ENCODE measurements at regions not wholly inside any gene's neighbourhood (a gene's known extent, or its start where the extent isn't known, plus 50 kb on each side); places are given as distances from the start of the nearest gene placed in this dataset.

- DNase-seq (ENCODE audit: extremely low spot score) = no peak
- no peaks in the 10 kb centered on the region for H3K4me1 ChIP-seq (ENCODE audit: insufficient read depth)
- no peak overlapping the region for H3K27ac ChIP-seq (ENCODE audit: low read depth)
- no peak overlapping the region for H3K4me3 ChIP-seq (ENCODE audit: low read depth, low read length)
- H3K36me3 ChIP-seq (ENCODE audit: insufficient read depth) = no peaks in the 10 kb centered on the region
- WGBS = 74% methylated on average over 2 of the region's 2 CpGs
These were observed 553.4 kb upstream of the POM121L12 start for GRCh38 chr7:52482076-52482475.

- no peaks in the 10 kb centered on the region for H3K36me3 ChIP-seq (ENCODE audit: insufficient read depth)
- H3K27ac ChIP-seq (ENCODE audit: low read depth) = no peak overlapping the region
- no peak overlapping the region for H3K4me3 ChIP-seq (ENCODE audit: low read depth, low read length)
- no peak for DNase-seq (ENCODE audit: extremely low spot score)
- WGBS = 67% methylated on average over 2 of the region's 2 CpGs
- H3K4me1 ChIP-seq (ENCODE audit: insufficient read depth) = no peaks in the 10 kb centered on the region
These were observed 553.9 kb upstream of the POM121L12 start for GRCh38 chr7:52481571-52481970.

- DNase-seq (ENCODE audit: extremely low spot score) = no peak
- no peaks in the 10 kb centered on the region for H3K36me3 ChIP-seq (ENCODE audit: insufficient read depth)
- no peak overlapping the region for H3K4me3 ChIP-seq (ENCODE audit: low read depth, low read length)
- no peak overlapping the region for H3K27ac ChIP-seq (ENCODE audit: low read depth)
- H3K4me1 ChIP-seq (ENCODE audit: insufficient read depth) = no peaks in the 10 kb centered on the region
These were observed 555.4 kb upstream of the POM121L12 start for GRCh38 chr7:52479990-52480389.

- Histone ChIP-seq H3K4me3 (ENCODE audit: low read depth, low read length) (no peak overlapping the region), H3K4me1 (ENCODE audit: insufficient read depth) (no peaks in the 10 kb centered on the region), H3K36me3 (ENCODE audit: insufficient read depth) (no peaks in the 10 kb centered on the region), H3K27ac (ENCODE audit: low read depth) (no peak overlapping the region)
- DNase-seq (ENCODE audit: extremely low spot score) = no peak
These were observed 560.3 kb upstream of the POM121L12 start for GRCh38 chr7:52475001-52475582.

- Histone ChIP-seq H3K4me1 (ENCODE audit: insufficient read depth) (no peaks in the 10 kb centered on the region), H3K4me3 (ENCODE audit: low read depth, low read length) (no peak overlapping the region), H3K27ac (ENCODE audit: low read depth) (no peak overlapping the region), H3K36me3 (ENCODE audit: insufficient read depth) (no peaks in the 10 kb centered on the region)
- 57% methylated on average over 1 of the region's 1 CpG for WGBS
- DNase-seq (ENCODE audit: extremely low spot score) = no peak
These were observed 561.7 kb upstream of the POM121L12 start for GRCh38 chr7:52473756-52474155.

GRCh38 chr7:52472006-52472620 is 563.3 kb upstream of the POM121L12 start:
- DNase-seq (ENCODE audit: extremely low spot score) = no peak
- WGBS = 75% methylated on average over 4 of the region's 4 CpGs
- Histone ChIP-seq H3K27ac (ENCODE audit: low read depth) (no peak overlapping the region), H3K4me3 (ENCODE audit: low read depth, low read length) (no peak overlapping the region), H3K4me1 (ENCODE audit: insufficient read depth) (no peaks in the 10 kb centered on the region), H3K36me3 (ENCODE audit: insufficient read depth) (no peaks in the 10 kb centered on the region)

GRCh38 chr7:52465216-52465615 is 570.2 kb upstream of the POM121L12 start:
- Histone ChIP-seq H3K4me3 (ENCODE audit: low read depth, low read length) (no peak overlapping the region), H3K36me3 (ENCODE audit: insufficient read depth) (no peaks in the 10 kb centered on the region), H3K4me1 (ENCODE audit: insufficient read depth) (no peaks in the 10 kb centered on the region), H3K27ac (ENCODE audit: low read depth) (no peak overlapping the region)
- no peak for DNase-seq (ENCODE audit: extremely low spot score)
- 97% methylated on average over 1 of the region's 1 CpG for WGBS

- H3K4me1 ChIP-seq (ENCODE audit: insufficient read depth) = no peaks in the 10 kb centered on the region
- no peaks in the 10 kb centered on the region for H3K36me3 ChIP-seq (ENCODE audit: insufficient read depth)
- WGBS = 81% methylated on average over 3 of the region's 3 CpGs
- no peak overlapping the region for H3K27ac ChIP-seq (ENCODE audit: low read depth)
- no peak for DNase-seq (ENCODE audit: extremely low spot score)
- H3K4me3 ChIP-seq (ENCODE audit: low read depth, low read length) = no peak overlapping the region
These were observed 572.1 kb upstream of the POM121L12 start for GRCh38 chr7:52463341-52463740.

- no peak overlapping the region for H3K27ac ChIP-seq (ENCODE audit: low read depth)
- DNase-seq (ENCODE audit: extremely low spot score) = no peak
- no peaks in the 10 kb centered on the region for H3K4me1 ChIP-seq (ENCODE audit: insufficient read depth)
- H3K4me3 ChIP-seq (ENCODE audit: low read depth, low read length) = no peak overlapping the region
- no peaks in the 10 kb centered on the region for H3K36me3 ChIP-seq (ENCODE audit: insufficient read depth)
- WGBS = 79% methylated on average over 3 of the region's 3 CpGs
These were observed 573.0 kb upstream of the POM121L12 start for GRCh38 chr7:52462474-52462873.

GRCh38 chr7:52455571-52455970 is 579.9 kb upstream of the POM121L12 start:
- 91% methylated on average over 8 of the region's 8 CpGs for WGBS
- Histone ChIP-seq H3K27ac (ENCODE audit: low read depth) (no peak overlapping the region), H3K36me3 (ENCODE audit: insufficient read depth) (no peaks in the 10 kb centered on the region), H3K4me1 (ENCODE audit: insufficient read depth) (no peaks in the 10 kb centered on the region), H3K4me3 (ENCODE audit: low read depth, low read length) (no peak overlapping the region)
- DNase-seq (ENCODE audit: extremely low spot score) = no peak

GRCh38 chr7:52450816-52451215 is 584.6 kb upstream of the POM121L12 start:
- no peaks in the 10 kb centered on the region for H3K4me1 ChIP-seq (ENCODE audit: insufficient read depth)
- H3K4me3 ChIP-seq (ENCODE audit: low read depth, low read length) = no peak overlapping the region
- DNase-seq (ENCODE audit: extremely low spot score) = no peak
- H3K27ac ChIP-seq (ENCODE audit: low read depth) = no peak overlapping the region
- WGBS = 60% methylated on average over 3 of the region's 3 CpGs
- no peaks in the 10 kb centered on the region for H3K36me3 ChIP-seq (ENCODE audit: insufficient read depth)

- 42% methylated on average over 3 of the region's 3 CpGs for WGBS
- H3K4me3 ChIP-seq (ENCODE audit: low read depth, low read length) = no peak overlapping the region
- no peak for DNase-seq (ENCODE audit: extremely low spot score)
- no peaks in the 10 kb centered on the region for H3K36me3 ChIP-seq (ENCODE audit: insufficient read depth)
- H3K4me1 ChIP-seq (ENCODE audit: insufficient read depth) = no peaks in the 10 kb centered on the region
- no peak overlapping the region for H3K27ac ChIP-seq (ENCODE audit: low read depth)
These were observed 587.8 kb upstream of the POM121L12 start for GRCh38 chr7:52447581-52448180.

GRCh38 chr7:52436278-52436677 is 599.2 kb upstream of the POM121L12 start:
- H3K27ac ChIP-seq (ENCODE audit: low read depth) = no peak overlapping the region
- no peaks in the 10 kb centered on the region for H3K36me3 ChIP-seq (ENCODE audit: insufficient read depth)
- 98% methylated on average over 4 of the region's 4 CpGs for WGBS
- H3K4me3 ChIP-seq (ENCODE audit: low read depth, low read length) = no peak overlapping the region
- DNase-seq (ENCODE audit: extremely low spot score) = no peak
- no peaks in the 10 kb centered on the region for H3K4me1 ChIP-seq (ENCODE audit: insufficient read depth)

GRCh38 chr7:52431082-52431815 is 604.2 kb upstream of the POM121L12 start:
- Histone ChIP-seq H3K4me3 (ENCODE audit: low read depth, low read length) (no peak overlapping the region), H3K27ac (ENCODE audit: low read depth) (no peak overlapping the region), H3K4me1 (ENCODE audit: insufficient read depth) (no peaks in the 10 kb centered on the region), H3K36me3 (ENCODE audit: insufficient read depth) (no peaks in the 10 kb centered on the region)
- 93% methylated on average over 36 of the region's 36 CpGs for WGBS
- DNase-seq (ENCODE audit: extremely low spot score) = no peak

Data from urinary bladder (tissue), 3 donors.